ENCODE measurements at regions not wholly inside any gene's neighbourhood (a gene's known extent, or its start where the extent isn't known, plus 50 kb on each side); places are given as distances from the start of the nearest gene placed in this dataset.

DNA sequence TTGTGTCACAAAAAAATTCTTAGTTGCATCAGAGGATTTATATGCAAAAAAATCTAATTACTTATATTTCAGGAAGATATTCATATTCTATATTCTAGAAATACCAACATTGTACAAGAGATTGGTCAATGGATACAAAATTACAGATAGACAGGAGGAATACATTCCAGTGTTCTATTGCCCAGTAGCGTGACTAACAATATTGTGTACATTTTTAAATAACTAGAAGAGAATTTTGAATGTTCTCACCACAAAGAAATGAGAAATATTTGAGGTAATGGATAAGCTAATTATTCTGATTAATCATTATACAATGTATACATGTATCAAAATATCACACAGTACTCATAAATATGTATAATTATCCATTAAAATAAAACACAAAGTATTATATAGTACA lies 253.3 kb downstream of the IPMK start:
- TF ChIP-seq, protein P1, sequence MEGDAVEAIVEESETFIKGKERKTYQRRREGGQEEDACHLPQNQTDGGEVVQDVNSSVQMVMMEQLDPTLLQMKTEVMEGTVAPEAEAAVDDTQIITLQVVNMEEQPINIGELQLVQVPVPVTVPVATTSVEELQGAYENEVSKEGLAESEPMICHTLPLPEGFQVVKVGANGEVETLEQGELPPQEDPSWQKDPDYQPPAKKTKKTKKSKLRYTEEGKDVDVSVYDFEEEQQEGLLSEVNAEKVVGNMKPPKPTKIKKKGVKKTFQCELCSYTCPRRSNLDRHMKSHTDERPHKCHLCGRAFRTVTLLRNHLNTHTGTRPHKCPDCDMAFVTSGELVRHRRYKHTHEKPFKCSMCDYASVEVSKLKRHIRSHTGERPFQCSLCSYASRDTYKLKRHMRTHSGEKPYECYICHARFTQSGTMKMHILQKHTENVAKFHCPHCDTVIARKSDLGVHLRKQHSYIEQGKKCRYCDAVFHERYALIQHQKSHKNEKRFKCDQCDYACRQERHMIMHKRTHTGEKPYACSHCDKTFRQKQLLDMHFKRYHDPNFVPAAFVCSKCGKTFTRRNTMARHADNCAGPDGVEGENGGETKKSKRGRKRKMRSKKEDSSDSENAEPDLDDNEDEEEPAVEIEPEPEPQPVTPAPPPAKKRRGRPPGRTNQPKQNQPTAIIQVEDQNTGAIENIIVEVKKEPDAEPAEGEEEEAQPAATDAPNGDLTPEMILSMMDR (IDR thresholded peaks at IDR 0.05), result no peak
- Histone ChIP-seq H3K36me3 (no peaks in the 10 kb centered on the region), H3K4me1 (no peaks in the 10 kb centered on the region), H3K27me3 (no peaks in the 10 kb centered on the region), H3K4me3 (no peak overlapping the region), H3K9me3 (no peaks in the 10 kb centered on the region), H3K27ac (no peak overlapping the region)
- no peak for DNase-seq (ENCODE audit: low spot score in 2 of 2)
- intact Hi-C loops (cut with DNase I), result no loop called here

DNA sequence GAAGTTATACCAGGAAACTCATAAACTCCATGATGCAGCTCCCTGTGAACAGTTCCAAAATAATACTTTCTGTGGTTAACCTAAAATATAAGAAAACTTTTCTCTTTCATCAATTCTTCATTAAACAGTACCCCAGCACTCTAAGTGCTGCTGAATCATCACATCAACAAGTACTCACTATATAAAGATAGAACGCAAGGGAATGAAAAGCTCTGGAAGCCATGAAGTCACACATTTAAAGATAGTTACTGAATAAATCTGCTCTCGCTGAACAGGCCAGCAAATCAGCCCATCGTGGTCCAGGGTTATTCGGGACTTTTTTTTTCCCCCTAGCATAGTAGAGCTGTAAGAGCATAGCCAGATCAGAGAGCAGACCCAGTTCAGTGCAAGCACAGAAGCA lies 254.3 kb downstream of the IPMK start:
- intact Hi-C loops (cut with DNase I), result no loop called here
- no peaks in the 10 kb centered on the region for H3K36me3 ChIP-seq
- H3K4me3 ChIP-seq, result no peak overlapping the region
- no peaks in the 10 kb centered on the region for H3K27me3 ChIP-seq
- no peaks in the 10 kb centered on the region for H3K9me3 ChIP-seq
- TF ChIP-seq, protein P1 (IDR thresholded peaks at IDR 0.05), result no peak
- no peak for DNase-seq (ENCODE audit: low spot score in 2 of 2)
- H3K4me1 ChIP-seq, result no peaks in the 10 kb centered on the region
- H3K27ac ChIP-seq, result no peak overlapping the region

DNA sequence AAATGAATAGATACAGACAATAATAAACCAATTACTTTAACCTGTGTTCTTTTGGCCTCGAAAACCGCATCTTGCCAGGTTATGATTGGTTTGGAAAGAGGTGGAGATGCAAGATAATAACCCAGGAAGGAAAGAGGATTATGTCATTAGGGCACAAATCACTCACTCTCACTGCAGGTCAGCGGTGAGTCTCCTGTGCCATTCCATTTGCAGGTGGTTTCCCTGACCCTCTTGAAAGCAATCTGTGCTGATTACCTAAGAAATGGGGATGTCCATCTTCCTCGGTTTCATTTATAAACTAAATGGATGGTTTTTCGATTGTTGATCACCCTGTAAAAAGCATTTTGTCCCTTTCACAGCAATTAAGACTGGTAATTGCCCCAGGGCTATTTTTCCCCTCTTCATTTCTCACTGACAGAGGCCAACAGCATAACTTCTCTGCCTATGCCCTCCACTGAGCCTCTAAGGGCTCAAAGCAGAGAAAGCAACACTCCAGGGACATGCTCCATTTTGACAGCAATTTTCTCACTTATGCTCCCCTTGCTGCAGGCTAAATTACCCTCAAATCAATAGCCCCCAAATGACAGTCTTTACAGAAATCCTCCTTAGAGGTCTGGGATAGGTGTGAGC lies 257.5 kb downstream of the IPMK start:
- no peaks in the 10 kb centered on the region for H3K9me3 ChIP-seq
- H3K27me3 ChIP-seq, result no peaks in the 10 kb centered on the region
- intact Hi-C loops (cut with DNase I), result no loop called here
- no peaks in the 10 kb centered on the region for H3K4me1 ChIP-seq
- H3K36me3 ChIP-seq, result no peaks in the 10 kb centered on the region
- DNase-seq (ENCODE audit: low spot score in 2 of 2), result no peak
- TF ChIP-seq, protein P1 (IDR thresholded peaks at IDR 0.05), result no peak
- H3K4me3 ChIP-seq, result no peak overlapping the region
- no peak overlapping the region for H3K27ac ChIP-seq

DNA sequence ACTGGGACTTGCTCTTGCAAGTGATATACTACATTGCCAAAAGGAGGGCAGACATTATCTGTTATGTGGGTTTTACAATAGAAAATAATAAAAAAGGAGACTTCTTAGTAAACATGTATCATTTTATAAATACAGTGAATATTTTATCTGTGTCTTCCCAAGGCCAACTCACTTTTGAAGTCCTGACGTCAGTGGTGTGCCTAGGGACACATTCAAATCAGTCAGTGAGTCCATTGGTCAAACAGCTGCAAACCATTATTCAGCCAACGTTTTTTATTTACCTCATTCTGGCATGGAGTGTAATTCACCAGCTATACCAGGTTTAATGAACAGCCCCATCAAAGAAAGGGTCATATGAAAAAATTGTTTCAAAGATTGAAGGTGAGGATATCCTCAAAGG lies 263.7 kb downstream of the IPMK start:
- H3K27me3 ChIP-seq, result no peaks in the 10 kb centered on the region
- TF ChIP-seq, protein P1 (IDR thresholded peaks at IDR 0.05), result no peak
- no peaks in the 10 kb centered on the region for H3K36me3 ChIP-seq
- no peak overlapping the region for H3K4me3 ChIP-seq
- no peaks in the 10 kb centered on the region for H3K4me1 ChIP-seq
- intact Hi-C loops (cut with DNase I), result no loop called here
- no peak for DNase-seq (ENCODE audit: low spot score in 2 of 2)
- no peak overlapping the region for H3K27ac ChIP-seq
- H3K9me3 ChIP-seq, result no peaks in the 10 kb centered on the region

DNA sequence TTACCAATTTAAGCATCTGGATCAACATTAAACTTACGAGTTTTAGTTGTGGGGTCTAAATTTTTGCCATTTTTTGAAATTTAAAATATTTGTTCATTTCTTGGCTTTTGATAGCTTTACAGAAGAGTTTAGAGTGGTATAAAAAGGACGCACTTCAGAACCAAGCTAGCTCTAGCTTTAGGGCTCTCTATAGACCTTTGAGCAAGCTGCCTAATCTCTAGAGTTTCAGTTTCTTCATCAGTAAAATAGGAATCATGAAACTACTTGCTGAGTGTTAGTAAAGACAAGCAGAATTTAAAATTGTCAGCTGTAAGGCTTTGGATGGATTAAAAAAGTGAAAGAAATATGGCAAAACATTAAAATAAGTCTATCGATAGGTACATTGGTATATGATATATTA lies 266.5 kb downstream of the IPMK start:
- no peaks in the 10 kb centered on the region for H3K9me3 ChIP-seq
- H3K27me3 ChIP-seq, result no peaks in the 10 kb centered on the region
- intact Hi-C loops (cut with DNase I), result no loop called here
- no peaks in the 10 kb centered on the region for H3K36me3 ChIP-seq
- DNase-seq (ENCODE audit: low spot score in 2 of 2), result no peak
- no peaks in the 10 kb centered on the region for H3K4me1 ChIP-seq
- H3K4me3 ChIP-seq, result no peak overlapping the region
- TF ChIP-seq, protein P1 (IDR thresholded peaks at IDR 0.05), result no peak
- H3K27ac ChIP-seq, result no peak overlapping the region

DNA sequence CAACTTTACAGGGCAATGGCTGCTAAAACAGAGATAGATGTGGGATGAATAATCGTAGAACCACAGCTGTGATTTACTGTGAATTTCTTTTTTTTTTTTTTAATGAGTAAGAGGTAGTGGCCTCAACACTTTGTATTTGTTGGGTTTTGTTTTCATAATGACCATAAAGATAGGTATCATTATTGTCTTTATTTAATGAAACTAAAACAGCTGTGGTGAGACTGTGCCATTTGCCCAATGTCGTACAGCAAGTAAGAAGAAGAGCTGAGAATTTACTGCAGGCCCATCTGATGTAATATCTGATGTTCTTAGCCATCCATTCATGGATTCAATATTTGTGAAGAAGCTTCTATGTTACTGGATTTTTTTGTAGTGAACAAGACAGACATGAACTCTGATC lies 271.2 kb downstream of the IPMK start:
- no peak for DNase-seq (ENCODE audit: low spot score in 2 of 2)
- intact Hi-C loops (cut with DNase I), result no loop called here

More for the DNA sequence above, 271.2 kb downstream of the IPMK start:
- Histone ChIP-seq H3K36me3 (no peaks in the 10 kb centered on the region), H3K4me3 (no peak overlapping the region), H3K4me1 (no peaks in the 10 kb centered on the region), H3K27me3 (no peaks in the 10 kb centered on the region), H3K27ac (no peak overlapping the region), H3K9me3 (no peaks in the 10 kb centered on the region)
- TF ChIP-seq, protein P1 (IDR thresholded peaks at IDR 0.05), result no peak
